CD4-positive, alpha-beta T cell treated with Interleukin-6 for 4 hours (primary cell): ENCODE measurements at regions not wholly inside any gene's neighbourhood (a gene's known extent, or its start where the extent isn't known, plus 50 kb on each side); places are given as distances from the start of the nearest gene placed in this dataset.

Source experiments
- DNase-seq: peaks from one replicate; pipeline ENCODE4 v3.0.0-alpha.2; 2020; ENCODE audit warnings: mixed read lengths

DNA sequence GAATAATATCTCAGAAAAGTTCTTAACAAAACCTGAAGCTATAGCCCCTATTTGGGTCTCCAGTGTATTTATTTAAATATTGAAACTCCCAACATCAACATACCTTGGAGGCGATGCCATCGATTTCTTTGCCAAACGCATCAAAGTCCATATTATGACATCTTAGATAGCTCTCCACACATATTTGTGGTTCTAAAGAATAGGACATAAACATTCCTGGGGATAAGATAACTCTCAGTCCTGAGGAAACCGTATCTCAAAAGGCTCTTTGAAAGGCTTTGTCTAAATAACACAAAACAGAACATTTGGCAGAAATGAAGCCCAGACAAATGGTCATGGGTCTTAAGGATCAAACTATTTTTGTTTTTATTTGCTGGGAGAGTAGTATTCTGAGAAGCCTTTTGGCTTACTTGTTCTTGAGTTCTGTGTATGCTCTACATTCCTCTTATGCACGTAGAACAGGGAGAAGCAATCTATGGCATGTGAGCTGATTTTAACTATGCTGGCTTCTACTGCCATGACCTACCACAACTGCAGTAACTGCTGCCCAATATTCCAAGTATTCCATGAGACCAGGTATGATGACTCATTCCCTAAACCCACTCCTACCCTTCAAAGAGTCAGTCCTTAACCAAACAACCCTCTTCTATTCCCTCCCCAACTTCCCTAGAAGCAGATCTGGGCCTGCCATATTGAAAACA lies 279.0 kb upstream of the ZFHX3 start:
- no peak for DNase-seq

DNA sequence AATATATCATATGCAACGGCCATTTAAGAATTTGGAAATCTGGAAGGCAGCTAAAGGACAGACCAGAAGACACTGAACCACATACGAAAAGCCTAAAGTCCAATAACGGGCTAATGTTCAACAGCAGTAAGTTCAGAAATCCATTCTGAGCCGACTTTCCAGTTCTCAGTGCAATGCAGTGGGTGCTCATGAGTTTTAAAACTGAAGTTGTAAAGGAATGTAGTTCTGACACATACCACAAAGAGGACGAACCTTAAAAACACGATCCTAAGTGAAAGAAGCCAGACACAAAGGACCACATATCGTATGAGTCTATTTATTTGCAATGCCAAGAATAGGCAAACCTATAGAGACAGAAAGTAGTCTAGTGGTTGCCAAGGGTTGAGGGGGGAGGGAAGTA lies 278.3 kb upstream of the ZFHX3 start:
- no peak for DNase-seq

DNA sequence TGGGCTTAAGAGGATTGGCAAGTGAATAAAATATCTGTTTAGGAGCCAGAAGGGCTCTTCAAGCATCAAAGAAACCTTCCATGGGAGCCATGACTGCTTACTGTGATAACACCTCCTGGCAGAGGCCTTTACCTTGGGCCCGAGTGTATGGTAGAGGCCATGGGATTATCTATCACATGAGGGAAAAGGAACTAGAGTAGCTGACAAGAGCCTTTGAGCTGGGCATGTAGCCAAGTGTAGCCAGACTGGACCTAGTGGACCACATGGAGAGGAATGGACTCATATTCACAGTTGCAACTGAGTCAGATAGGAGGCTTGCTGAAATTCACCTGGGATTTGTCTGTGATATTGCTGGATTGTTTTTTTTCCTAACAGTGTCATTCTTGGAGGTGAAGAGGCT lies 276.0 kb upstream of the ZFHX3 start:
- DNase-seq = no peak

DNA sequence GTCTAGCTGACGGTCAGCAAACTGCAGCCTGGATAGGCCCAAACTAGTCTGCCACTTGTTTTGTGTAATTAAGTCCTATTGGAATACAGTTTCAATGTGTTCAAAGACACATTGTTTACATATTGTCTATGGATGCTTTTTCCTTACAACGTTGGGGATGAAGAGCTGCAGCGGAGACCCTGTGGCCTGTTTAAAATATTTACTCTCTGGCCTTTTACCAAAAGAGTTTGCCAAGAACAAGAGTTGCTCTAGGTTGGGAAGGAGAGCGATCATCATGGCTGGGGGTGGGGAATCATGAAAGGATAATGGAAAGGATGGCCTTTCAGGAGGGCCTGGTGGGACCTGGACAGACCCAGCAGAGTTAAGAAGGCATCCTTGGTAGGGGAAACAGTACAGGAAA lies 274.9 kb upstream of the ZFHX3 start:
- no peak for DNase-seq

DNA sequence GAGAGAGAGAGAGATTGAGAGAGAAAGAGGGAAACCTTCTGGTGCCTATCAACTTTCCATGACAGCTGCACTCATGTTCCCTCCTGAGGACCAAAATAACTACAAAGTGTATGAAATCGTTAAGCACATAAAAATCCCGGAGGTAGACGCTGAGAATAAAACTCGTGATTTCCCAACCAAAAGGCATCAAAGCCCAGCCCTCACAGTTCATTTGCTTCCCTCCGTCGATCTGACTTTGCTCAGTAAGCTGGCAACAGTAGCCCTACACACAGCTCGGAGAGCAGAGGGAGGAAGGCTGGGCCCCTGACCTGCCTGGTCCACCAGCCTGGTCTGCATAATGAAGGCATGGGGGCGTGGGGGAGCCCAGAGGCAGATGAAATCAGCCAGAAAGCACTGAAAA lies 273.9 kb upstream of the ZFHX3 start:
- no peak for DNase-seq

DNA sequence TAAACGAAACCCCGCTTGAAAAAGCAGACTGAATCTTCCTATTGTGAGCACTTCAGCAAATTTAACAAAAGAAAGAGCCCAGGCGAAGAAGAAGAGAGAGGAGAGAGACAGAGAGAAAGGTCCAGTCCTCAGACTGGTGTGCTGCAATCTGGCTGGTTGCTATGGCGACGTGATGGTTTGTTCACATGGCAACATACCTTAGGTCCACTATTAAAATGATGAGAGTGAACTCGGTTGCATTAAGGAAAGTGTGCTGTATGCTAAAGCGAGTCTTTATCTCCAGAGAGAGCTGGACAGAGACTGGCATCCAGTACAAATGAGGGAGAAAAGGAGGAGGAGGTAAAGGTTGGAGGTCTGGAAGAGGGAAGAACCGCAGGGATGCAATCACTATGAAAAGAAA lies 271.8 kb upstream of the ZFHX3 start:
- no peak for DNase-seq

DNA sequence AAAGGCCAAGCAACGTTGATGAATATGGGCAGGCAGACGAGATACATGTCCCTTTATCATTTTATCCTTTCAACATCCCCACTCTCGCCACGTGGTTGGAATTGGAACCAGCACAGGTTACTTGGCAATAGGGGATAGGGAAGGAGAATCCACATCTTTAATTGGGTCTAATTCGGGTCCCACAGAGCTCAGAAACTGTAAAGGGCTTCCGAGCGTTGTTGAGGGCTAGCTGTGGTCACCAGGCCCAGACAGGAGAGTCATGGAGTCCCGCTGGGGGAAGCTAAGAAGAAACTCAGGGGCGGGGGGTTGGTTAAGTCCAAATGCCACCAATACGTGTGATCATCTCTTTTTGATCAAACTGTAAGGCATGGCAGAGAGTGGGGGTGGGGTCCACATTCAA lies 271.3 kb upstream of the ZFHX3 start:
- DNase-seq = no peak

DNA sequence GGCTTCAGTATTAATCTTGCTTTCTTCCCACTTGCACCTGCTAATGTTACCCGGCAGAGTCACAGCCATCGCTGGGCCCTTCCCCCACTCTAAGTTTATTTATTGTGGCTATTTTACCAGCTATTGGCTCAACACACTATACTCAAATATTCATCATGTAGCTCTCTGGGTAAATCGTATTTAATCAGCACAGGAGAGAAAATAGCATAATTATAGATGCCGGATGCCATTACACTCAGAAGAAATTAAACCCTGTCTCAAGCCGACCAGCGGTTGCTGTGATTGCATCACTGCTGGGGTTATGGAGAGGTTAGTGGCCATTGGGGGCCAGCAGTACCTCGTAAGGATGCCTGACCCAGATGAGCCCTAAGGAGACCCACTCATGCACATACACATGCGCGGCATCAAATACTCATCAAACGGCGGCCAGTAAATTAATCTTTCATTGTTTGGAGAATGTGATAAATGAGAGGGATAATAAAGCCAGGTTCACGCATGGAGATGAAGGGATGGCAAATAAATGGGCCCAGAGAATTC lies 269.5 kb upstream of the ZFHX3 start:
- no peak for DNase-seq

DNA sequence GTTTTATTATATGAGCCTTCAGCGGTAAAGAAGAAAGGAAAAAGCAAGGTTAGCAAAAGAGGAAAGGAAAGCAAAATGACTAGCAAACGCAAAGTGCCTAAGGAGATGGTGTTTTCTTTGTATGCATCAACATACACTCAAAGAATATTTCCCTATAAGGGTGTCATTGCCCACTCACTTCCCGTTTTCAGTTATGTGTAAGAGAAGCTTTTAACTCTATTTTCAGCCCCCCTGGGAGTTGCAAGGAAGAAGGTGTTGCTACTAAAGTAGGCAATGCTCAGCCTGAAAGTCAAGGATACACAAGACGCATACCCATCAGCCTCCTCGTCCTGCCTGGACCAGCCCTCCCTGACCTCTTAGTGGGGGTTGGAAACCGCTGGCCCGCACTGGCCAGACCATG lies 267.7 kb upstream of the ZFHX3 start:
- DNase-seq = no peak

DNA sequence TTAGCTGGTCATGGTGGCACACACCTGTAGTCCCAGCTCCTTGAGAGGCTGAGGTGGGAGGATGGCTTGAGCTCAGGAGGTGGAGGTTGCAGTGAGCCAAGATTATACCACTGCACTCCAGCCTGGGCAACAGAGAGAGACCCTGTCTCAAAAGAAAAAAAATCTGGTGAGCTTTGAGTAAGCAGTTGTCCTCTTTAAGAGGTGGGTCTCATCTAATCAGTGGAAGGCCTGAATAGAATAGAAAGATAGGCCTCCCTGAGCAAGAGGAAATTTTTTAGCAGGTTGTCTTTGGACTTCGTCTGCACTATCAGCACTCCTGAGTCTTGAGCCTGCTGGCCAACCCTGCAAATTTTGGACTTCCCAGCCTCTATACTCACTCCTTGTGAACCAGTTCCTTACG lies 266.0 kb upstream of the ZFHX3 start:
- no peak for DNase-seq

DNA sequence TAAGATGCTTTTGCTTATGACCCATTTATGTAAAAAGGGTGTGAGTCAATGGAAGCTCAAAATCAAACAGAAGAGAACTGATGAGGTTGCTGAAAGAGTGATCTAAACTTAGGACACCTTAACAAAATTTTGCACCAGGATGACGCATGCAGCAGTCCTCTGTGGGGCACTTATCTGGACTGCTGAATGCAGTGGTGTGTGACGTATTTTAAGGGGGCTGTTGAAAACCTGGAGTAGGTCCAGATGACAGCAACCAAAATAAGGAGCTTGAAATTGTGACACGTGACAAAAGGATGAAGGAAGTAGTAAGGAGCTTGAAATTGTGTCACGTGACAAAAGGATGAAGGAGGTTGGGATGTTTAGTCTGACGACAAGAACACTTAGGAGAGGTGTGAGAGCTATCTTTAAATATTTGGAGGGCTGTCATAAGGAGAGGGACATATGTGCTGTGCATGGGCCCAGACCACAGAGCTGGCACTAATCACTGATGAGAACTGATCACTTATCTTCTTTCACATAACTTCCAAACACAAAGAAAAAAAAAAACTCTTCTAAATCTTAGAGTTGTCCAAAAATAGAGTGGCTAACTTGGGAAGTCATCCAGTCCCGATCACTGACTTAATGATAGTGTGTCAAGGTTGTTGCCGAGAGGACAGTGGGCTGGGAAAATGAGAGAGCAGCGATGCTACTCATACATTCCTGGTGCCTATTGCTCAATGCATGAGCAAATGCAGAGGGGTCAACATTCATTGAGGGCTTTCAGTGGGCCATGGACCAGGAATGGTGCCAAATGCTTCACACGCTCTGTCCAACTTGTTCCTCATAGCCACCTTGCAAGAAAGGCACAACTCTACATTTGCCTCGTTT lies 264.2 kb upstream of the ZFHX3 start:
- no peak for DNase-seq

DNA sequence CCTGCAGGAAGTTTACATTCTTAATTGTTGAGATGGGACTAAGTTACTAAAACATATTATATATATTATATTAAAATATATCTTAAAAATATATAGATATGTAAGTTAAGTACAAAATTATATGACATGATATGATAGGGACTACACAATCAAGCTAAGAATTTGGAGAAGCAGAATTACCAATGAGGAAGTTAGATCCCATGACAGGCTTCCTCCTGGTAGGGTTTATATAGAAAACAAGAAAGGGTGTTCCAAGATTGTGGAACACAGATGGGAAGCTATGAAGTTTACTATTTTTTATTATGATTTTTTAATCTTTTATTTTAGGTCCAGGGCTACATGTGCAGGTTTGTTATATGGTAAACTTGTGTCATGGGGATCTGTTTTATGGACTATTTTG lies 260.8 kb upstream of the ZFHX3 start:
- no peak for DNase-seq

DNA sequence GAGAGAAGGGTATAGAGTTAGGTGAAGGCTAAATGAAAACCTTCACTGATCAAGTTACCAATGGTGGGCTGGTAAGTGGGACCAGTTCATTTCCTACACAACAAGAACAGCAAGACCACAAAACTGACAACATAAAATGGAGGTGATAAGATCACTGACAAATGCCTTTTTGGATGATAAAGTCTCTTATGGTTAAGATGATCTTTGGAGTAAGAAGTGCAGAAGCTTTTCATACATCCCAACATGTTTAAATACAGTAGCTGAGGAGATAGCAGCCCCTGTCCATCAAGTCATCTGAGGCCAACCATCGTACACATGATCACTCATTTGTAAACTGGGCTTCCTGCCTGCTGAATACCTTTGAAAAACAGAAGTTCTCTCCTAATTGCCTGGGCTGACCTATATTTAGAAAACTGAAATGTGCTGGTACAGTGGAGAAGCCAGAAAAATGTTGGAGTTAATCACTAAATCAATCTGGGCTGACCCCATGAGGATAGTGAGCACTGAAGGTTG lies 259.0 kb upstream of the ZFHX3 start:
- no peak for DNase-seq

DNA sequence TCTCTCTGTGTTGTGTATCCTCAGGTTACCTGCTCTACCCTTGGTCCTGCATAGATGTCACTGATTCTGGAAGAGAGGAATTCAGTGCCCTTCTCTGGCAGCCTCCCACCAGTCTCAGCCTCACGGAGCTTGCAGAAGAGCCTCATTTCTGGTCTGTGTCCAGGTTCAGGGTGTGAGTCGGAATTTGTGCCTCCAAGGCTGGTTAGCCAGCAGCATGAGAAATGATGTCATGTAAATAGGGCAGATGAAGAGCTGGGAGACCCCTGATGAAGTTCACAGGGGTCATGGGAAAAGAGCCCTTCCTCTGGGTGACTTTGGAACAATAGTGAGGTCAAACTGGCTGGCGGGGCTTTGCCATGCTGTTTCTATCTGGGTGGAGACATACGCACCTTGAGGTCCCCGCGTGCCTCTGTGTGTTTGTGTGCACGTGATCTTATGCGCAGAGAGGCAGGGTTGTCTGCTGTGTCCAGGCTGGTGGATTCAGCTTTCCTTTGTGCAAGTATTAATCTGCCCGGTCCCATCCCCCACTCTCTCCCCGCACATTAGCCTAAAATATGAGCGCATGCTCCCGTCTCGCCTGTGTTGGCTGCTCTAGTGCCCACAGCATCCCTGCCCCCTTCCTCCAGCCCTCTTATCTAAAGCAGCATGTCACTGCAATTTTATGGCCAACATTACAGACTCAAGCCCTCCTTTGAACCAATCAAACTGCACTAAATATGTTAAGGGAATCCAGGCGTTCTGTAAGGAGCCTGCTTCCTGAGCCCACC lies 256.3 kb upstream of the ZFHX3 start:
- no peak for DNase-seq

DNA sequence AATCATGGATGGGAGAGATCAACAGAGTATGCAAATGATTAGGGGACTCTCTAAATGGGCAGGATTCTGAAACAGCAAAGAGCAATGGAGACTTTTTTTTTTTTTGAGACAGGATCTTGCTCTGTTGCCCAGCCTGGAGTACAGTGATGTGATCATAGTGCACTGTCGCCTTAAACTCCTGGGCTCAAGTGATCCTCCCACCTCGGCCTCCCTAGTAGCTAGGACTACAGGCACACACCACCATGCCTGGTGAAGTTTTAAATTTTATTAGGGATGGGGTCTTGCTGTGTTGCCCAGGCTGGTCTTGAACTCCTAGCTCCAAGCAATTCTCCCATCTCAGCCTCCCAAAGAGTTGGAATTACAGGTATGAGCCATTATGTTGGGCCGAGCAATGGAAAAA lies 255.0 kb upstream of the ZFHX3 start:
- DNase-seq = no peak

DNA sequence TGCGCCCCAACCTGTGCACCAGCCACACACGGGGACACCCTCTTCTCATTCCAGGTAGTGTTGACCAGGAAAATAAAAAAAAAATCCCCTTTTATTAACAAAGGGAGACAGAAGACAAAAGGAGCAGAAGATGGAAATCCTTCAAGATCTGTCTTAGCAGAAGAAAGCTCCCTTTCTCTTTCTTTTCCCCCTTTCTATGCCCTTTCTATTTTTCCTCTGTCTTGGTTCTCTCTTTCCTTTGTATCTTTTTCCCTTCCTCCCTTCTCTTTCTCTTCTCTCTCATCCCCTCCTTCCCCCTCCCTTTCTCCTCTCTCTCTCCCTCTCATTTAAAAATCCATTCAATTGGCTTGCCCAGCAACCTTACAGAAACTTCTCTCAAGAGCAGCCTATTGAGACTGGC lies 254.1 kb upstream of the ZFHX3 start:
- no peak for DNase-seq

DNA sequence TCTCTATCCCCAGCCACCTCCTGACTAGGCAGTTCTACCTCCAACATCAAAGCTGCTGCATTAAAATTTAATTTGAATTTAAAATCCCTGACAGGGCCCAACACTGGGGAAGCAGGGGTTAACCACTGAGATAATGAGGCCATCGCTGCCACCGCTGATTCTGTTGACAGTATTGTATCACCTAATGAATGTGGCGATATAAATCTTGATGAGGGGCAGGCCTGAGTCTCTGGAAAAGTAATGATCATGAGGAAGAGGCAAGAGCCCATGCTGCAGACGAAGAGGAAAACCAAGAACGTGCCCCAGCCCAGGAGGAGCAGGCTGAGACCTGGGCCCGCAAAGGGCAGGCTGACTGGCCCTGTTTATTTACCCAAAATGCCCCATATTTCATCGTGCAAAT lies 251.4 kb upstream of the ZFHX3 start:
- DNase-seq = no peak

DNA sequence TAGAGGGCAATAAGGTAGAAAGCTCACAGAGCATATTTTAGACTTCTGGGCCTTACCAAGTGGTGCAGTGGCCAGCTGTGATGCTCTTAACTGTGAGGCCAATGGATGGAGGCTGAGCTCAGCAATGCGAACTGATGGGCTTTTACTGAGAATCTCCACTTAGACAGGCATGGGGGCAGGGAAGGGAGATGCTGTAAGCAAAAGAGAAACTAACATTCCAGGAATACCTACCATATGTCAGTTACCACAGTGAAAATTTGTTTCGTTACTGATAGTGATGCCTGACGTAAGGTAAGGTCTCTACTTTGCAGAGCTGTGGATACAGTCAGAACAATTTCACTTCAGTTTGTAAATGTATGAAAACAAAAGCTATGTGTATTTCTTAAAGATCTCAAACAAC lies 250.6 kb upstream of the ZFHX3 start:
- DNase-seq = no peak

DNA sequence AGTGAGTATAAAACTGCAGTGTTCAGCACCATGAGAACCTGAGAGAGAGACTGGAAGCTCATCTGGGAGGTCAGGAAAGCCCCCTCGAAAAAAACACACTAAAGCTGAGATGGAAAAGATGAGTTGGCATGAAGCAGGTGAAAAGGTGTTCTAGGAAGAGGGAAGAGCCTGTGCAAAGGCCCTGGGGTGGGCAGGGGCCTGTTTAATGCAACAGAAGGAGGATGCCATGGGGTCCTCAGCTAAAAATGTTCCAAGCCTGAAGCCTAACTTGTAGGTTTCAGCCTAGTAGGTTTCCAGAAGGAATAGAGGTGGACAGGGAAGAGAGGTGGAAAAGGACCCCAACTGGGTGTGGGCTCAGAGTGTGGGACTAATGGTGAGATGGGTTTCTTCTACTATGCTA lies 242.3 kb upstream of the ZFHX3 start:
- DNase-seq = no peak

DNA sequence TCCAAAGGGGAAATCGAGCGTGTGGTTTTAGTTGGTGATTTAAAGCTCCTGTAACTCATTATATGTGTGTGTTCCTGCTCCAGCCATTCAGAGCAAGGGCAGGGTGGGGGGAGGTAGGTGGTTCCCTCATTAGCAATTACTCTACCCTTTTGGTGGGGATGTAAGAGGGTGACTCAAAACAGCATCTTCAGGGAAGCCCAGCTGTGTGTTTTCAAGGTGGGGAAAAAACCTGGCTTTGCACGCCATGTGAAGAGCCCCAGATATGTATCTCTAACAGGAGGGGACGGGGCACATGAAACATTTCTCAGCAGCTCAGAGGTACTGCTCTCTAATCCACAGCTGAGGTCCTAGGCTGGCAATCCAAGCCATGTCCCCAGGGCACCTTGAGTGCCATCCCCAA lies 241.3 kb upstream of the ZFHX3 start:
- DNase-seq = no peak

DNA sequence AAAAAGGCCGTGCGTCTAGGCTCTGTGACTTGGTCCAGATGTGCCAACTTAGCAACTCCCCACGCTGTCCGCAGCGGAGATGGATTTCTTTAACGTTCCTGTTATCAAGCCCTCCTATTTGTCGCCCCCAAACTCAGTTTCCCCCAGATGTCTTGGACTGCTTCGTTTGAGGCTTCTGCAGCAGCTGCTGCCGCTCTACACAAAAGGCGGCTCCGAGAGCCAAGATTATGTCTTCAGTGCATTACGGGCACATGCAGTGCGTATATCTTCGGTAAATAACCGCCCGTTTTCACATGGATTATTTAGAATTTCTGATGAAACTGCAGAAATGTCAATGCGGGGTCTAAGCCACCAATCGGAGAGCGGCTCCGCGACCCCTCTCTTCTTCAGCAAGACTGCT lies 240.6 kb upstream of the ZFHX3 start:
- DNase-seq = no peak

DNA sequence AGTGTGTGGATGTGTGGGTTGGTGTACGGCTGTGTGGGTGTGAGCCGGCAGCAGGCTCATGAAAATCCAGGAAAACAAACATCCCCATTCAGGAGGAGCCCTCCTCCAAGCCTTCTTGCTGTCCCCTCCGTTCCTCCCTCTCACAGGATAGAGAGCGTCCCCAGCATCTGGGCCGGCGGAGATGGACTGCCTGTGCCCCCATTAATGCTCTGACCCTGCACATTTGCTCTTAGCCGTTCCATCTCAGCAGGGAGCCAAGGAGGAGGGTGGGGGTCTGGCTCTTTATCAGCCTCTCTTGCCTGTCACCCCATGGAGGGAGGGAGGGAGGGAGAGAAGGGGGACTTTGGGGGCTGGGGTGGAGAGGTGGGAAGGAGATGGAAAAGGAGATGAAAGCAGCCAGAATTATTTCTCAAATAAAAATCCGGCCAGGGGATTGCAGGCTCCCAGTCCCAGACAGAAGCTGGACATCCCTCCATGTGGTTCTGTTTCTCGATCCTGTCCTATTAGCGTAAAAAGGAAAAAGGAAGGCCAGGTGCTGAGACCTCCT lies 240.0 kb upstream of the ZFHX3 start:
- no peak for DNase-seq
